Liver (tissue), 3 donors: ENCODE measurements at regions not wholly inside any gene's neighbourhood (a gene's known extent, or its start where the extent isn't known, plus 50 kb on each side); places are given as distances from the start of the nearest gene placed in this dataset.

Source experiments
- TAF1 ChIP-seq: conservative IDR thresholded peaks from 2 replicates; pipeline ENCODE4 v1.6.1; 2016; ENCODE audit warnings: antibody characterized with exemption, mild to moderate bottlenecking
- TF ChIP-seq, protein P1 (sequence below): fragments of 150-350 bp; IDR thresholded peaks from 2 replicates; pipeline ENCODE4 v1.5.1; 2017; ENCODE audit warnings: improper control_type of control experiment, low read depth, low read length; ENCODE audit not compliant: missing input control
- donor health status: healthy.
- donor health status: healthy.

DNA sequence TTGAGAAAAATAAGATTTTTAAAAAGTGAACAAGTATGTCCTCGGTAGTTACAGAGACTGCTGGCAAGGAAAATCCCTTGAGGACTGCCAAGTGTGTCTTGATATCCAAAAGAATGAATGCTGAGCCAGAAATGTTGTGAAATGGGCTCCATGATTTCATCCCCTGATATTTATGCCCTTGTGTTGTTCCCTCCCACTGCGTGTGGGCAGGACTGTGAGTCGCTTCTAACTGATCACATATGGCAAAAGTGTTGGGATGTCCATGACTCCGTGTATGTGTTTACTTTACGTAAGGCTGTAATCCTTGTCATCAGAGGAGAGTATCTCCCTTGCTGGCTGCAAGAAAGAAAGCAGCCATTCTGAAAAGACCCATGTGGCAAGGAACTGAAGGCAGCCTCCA lies 285.1 kb downstream of the SS18 start:
- TF ChIP-seq, protein P1, sequence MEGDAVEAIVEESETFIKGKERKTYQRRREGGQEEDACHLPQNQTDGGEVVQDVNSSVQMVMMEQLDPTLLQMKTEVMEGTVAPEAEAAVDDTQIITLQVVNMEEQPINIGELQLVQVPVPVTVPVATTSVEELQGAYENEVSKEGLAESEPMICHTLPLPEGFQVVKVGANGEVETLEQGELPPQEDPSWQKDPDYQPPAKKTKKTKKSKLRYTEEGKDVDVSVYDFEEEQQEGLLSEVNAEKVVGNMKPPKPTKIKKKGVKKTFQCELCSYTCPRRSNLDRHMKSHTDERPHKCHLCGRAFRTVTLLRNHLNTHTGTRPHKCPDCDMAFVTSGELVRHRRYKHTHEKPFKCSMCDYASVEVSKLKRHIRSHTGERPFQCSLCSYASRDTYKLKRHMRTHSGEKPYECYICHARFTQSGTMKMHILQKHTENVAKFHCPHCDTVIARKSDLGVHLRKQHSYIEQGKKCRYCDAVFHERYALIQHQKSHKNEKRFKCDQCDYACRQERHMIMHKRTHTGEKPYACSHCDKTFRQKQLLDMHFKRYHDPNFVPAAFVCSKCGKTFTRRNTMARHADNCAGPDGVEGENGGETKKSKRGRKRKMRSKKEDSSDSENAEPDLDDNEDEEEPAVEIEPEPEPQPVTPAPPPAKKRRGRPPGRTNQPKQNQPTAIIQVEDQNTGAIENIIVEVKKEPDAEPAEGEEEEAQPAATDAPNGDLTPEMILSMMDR = no peak
- TF ChIP-seq TAF1 = no peak
